ENCODE measurements at regions not wholly inside any gene's neighbourhood (a gene's known extent, or its start where the extent isn't known, plus 50 kb on each side); places are given as distances from the start of the nearest gene placed in this dataset.
"Not testable (repeated sequence)": the region's sequence is repeated elsewhere in the genome, so short reads cannot be mapped to it uniquely, and the experiment has no call there.

DNA sequence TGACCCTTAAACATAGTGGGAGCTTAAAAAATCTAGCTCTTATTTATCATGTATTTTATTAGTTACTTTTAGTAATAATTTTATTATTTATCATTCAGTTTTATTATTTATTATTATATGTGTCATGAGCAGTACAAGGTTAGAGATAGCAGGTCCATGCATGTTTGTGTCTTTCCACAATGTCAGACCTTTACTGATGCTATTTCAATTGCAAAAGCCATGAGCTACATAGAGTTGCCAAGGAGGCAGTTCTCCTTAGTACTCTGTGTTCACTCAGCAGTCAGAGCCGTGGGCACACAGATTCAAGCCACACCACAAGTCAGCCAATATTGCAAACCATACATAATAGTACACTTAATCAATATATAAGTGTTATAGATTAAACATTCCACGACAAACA, 157.9 kb upstream of the NTRK2 start:
- DNase-seq (ENCODE audit: low read depth): no peak

DNA sequence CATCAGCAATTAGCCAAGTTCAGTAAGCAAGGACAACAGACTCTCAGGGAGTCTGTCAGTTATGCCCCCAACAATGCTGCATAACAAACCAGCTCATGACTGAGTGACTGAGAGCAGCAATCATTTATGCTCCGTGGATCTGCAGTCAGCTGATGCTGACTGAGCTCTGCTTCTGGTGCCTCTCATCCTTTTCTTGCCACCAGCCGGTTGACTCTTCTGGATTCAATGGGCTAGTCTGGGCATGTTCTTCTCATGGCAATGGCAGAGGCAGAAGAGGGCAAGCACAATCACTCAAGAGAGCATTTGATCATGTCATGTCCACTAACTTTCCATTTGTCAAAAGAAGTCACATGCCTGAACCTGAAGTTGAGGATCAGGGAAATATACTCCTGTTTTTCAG, 157.0 kb upstream of the NTRK2 start:
- no peak for DNase-seq (ENCODE audit: low read depth)

DNA sequence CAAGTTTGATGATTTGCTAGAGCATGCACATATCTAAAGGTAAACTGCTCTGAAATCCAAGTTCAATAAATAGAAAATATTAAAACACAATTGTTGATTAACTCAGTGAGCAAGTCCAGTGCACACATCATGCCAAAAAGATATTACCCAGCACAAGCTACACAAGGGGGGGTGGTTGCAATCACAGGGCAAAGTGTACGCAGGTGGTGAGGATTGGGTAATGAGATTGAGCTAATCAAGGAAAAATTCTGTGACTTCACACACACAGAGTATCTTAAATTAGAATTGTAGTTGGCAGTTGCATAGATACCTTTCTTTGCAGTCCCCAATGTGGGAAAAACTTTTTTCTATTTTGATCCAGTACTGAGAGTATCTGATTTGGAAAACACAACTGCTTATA, 156.1 kb upstream of the NTRK2 start:
- DNase-seq (ENCODE audit: low read depth): no peak

DNA sequence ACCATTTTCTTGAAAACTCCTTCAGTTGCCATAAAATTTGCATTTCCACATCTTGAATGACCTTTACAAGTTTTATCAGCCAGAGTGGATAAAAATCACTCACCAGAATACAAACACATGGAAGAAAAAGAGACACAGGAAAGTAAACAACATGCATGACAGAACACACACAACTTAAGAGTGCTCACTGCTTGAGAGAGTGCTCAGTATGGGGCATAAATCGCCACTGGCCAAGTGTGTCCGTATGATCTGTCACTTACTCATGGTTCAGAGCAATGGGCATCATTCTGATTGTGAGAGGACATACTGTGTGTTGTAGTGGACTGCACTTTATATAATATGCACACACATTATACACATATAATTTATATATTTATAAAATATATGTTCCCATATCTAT, 155.6 kb upstream of the NTRK2 start:
- DNase-seq (ENCODE audit: low read depth): no peak

GRCh38 chr9:84514421-84514820, 155.1 kb upstream of the NTRK2 start:
- no peak for DNase-seq (ENCODE audit: low read depth)

DNA sequence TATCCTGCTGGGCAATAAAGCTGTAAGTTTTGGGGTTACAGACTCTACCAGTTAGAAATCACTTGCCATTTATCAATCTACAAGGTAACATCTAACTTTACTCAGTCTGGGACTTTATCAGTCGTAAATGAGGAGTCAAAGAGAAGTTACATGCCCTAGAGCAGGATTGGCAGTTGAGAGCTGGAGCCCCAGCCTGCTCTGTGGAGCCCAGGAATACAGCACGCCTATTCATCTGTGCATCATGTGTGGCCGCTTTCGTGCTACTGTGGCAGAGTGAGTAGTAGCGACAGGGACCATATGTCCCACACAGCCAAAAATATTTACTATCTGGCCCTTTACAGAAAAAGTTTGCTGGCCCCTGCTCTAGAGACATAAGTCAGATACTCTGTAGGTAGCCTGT, 152.5 kb upstream of the NTRK2 start:
- DNase-seq (ENCODE audit: low read depth): no peak

DNA sequence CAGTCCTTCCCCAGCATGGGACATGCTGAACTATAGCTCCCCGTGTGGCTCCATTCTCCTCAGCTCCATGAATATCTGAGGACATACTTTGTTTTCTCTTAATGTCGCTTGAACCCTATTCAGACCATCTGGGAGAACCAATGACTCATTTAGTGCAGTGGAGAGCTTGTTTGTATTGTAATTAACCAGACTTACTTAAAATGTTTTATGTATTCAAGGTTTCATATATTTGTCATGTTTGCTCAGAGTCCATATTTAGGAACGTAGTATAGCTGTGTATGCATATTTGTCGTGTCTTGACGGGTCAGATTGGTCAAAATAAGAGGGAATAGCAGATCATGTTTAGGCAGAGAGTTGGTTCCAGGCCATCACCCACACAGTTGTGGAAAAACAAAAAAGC, 150.1 kb upstream of the NTRK2 start:
- no peak for DNase-seq (ENCODE audit: low read depth)

DNA sequence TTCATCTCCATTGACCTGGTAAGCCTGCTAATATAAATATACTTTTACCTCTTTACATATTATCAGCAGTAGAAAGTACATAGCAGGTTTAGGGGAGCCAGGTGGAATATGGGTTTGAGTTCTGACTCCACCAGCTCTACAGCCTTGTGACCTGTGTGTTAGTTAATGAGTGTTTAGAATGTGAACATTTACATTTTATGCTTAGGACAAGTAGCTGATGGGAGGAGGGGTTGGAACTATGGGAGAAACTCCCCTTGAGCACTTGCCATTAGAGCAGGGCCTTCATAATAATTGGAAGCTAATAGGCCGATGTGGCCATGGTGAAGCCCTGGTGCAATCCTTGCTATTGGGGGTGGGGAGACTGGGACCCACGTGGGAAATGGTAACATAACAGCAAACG, 148.3 kb upstream of the NTRK2 start:
- no peak for DNase-seq (ENCODE audit: low read depth)

GRCh38 chr9:84526211-84526610, 143.3 kb upstream of the NTRK2 start:
- DNase-seq (ENCODE audit: low read depth): not testable (repeated sequence)

GRCh38 chr9:84527060-84527720, 142.3 kb upstream of the NTRK2 start:
- DNase-seq (ENCODE audit: low read depth): not testable (repeated sequence)

DNA sequence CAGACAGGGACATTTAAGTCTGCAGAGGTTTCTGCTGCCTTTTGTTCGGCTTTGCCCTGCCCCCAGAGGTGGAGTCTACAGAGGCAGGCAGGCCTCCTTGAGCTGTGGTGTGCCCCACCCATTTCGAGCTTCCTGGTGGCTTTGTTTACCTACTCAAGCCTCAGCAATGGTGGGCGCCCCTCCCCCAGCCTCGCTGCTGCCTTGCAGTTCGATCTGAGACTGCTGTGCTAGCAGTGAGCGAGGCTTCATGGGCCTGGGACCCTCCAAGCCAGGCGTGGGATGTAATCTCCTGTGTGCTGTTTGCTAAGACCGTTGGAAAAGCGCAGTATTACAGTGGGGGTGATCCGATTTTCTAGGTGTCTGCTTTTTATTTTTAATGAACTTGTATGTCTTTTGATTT, 133.6 kb upstream of the NTRK2 start:
- DNase-seq (ENCODE audit: low read depth): not testable (repeated sequence)

- DNase-seq (ENCODE audit: low read depth): no peak
Measured at GRCh38 chr9:84538879-84539278, 130.7 kb upstream of the NTRK2 start.

GRCh38 chr9:84542554-84542953, 127.0 kb upstream of the NTRK2 start:
- no peak for DNase-seq (ENCODE audit: low read depth)

DNA sequence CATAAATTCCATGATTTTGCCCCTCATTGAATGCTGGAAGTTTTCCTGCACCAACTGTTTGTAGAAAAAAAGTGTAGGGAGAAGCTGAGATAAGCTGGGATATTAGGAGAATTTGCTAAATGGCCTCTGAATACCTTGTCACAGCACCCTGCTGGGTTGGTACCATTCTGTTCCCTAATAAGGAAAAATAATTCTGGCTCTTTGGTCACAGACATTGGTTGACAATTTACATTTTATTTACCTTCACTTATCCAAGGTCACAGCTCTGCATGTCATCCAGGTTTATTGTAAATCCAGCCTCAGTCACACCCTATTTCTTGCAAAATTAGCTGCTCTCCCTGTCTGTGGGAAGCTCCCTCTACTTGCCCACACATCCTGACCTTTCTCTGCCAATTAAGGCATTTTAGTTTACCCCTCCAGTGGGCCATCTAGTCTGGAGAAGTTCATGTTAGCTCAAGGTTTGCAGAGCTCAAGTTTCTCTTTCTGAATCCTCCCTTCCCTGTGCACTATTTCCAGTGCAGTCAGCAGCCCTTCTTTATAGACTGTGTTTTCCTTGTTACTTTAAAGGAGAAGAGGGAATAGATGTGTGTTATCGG, 115.4 kb upstream of the NTRK2 start:
- DNase-seq (ENCODE audit: low read depth): no peak

- DNase-seq (ENCODE audit: low read depth): no peak
Measured at GRCh38 chr9:84556556-84556955, 113.0 kb upstream of the NTRK2 start.

GRCh38 chr9:84557751-84558150, 111.8 kb upstream of the NTRK2 start:
- DNase-seq (ENCODE audit: low read depth): no peak

DNA sequence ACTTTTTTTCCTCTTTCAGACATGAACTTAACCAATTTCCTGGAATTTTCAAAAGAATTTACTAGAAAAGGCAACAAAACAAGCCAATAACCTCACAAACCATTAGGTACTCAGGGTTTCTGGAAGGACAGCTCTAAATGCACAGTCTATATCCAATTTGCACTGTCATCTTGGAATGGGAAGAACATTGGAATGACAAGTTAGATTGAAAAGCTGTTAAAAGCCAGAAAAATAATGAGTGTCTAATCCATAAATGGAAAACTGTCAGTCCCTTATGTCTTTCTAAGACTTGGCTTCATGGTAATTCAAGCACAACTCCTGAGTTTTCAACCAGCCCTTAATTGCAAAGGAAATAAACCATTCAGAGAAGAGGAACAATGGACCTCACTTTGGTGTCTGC, 105.8 kb upstream of the NTRK2 start:
- no peak for DNase-seq (ENCODE audit: low read depth)

DNA sequence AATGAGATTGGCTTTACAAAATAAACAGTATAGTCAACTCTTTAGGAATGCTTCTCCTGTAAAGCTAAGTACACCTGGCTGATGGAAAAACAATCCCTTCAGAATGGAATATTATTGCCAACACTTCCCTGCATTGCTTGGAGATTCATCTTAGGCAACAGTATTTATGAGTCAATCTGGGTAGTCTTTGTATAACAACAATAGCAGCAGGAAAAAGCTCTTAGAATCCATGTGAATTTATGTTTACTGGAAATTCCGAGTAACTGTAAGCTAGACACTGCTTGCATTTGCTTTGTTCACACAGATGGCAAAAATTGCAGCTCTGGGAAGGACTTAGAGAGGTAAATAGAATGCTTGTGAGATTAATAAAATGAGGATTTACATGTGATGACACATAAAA, 101.7 kb upstream of the NTRK2 start:
- DNase-seq (ENCODE audit: low read depth): no peak

- DNase-seq (ENCODE audit: low read depth): no peak
Measured at GRCh38 chr9:84570482-84571154, 98.9 kb upstream of the NTRK2 start.

GRCh38 chr9:84573083-84573482, 96.4 kb upstream of the NTRK2 start:
- DNase-seq (ENCODE audit: low read depth): no peak

- DNase-seq (ENCODE audit: low read depth): no peak
Measured at GRCh38 chr9:84575705-84576104, 93.8 kb upstream of the NTRK2 start.

DNA sequence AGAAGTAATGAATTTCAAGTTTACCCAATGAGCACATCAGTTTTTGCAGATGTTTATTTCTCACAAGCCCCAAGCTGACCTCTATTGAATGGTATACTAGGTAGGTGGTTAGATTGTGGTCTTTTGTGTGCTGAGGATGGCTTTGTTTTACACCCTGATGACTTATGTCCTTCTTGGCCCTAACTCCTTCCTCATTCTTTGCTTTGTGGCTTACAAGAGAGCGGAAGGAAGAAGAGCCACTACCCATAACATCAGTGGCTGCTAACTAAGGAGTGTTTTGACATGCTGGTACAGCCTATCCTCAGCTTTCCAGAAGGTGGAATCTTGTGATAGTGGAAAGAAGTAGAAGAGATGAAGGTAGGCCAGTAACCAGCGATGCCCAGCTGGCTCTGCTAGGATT, 85.7 kb upstream of the NTRK2 start:
- no peak for DNase-seq (ENCODE audit: low read depth)

DNA sequence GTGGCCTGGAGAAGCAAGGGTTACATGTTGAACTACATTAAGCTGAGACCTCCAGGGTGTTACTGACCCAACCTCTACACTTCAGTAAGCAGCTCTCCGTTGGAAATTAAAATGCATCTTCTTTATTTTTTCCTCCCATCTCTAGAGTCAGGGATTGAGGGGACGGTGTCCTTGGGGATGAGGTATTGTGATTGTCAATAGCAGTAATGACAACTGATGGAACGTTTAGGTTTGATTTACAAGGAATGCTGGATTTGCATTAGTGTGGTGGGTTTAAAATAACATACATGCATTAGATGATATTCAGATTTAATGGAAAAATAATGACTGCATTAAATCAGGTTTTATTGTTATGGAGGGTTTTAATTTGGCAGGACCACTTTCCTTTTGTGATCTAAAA, 82.9 kb upstream of the NTRK2 start:
- no peak for DNase-seq (ENCODE audit: low read depth)

DNA sequence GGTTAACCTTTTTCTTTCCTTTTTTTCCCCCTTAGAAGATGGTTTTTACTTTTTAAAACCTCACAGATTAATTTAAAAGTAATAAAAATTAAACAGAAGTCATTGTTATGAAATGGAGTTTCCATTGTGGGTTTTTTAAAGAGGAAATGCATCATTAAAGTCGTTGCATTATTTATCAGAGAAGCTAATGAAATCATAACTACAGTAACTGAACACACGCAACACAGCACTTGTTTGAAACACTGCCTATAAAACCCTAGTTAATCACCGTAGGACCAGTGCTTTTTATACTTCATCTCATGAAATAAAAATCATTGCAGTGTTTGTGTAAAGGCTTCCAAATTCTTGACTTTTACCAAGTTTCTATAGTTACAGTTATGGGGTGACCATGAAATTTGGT, 82.4 kb upstream of the NTRK2 start:
- no peak for DNase-seq (ENCODE audit: low read depth)
